RWPE1 (cell line): ENCODE measurements at regions not wholly inside any gene's neighbourhood (a gene's known extent, or its start where the extent isn't known, plus 50 kb on each side); places are given as distances from the start of the nearest gene placed in this dataset.

Source experiments
- CTCF ChIA-PET: fragments of 350-600 bp; sonication (Branson Sonifier 250); formaldehyde crosslinking; extraction: SDS; loops from one replicate; lab custom pipeline; 2021; lab: Yijun Ruan, JAX
- POLR2A ChIA-PET: fragments of 400-600 bp; formaldehyde crosslinking; extraction: SDS; loops from one replicate; lab custom pipeline; 2020; ENCODE audit warnings: antibody characterized with exemption; ENCODE audit not compliant: low non-redundant PET; lab: Yijun Ruan, JAX
- DNase-seq: peaks from one replicate; pipeline ENCODE4 v3.0.0; 2012; ENCODE audit warnings: low spot score
- H3K27ac ChIP-seq: fragments of 450-650 bp; 2 replicates; pipeline ENCODE4 v1.5.1; 2017
- TF ChIP-seq, protein P1 (sequence below): fragments of 450-650 bp; conservative IDR thresholded peaks from 2 replicates; pipeline ENCODE4 v1.5.1; 2017; ENCODE audit warnings: low read depth, mild to moderate bottlenecking

DNA sequence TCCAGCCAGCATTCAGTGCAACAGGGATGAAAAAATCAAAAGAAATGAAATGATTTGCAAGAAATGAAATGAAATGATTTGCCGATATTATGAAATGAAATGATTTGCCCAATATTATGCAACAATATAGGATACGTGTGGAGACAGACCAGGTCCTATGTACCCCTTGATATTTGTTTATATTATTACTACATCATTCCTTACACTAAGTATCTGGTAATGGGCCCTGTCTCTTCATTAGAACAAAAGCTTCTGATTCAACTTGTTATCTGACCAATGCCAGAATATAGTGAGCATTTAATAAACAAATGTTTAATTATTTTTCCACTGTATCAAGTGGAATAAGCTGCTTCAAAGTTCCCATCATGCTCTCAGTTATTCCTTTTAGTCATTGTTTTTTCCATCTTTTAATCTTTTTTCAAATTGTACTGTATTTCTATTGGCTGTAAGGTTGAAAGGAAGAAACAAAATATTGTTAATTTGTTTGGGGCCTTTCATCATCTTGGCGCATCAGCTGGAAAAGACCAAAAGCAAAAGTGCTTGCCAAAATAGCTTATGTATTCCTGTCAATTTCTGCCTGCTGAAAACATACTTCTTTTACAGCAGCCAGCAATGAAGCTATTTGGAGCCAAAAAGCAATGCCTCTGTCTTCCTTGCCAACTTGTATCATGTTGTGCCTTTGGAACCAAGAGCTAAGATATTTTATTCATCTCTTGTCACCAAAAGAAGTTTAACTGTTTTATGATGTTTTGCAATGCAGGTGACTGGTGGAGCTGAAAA is 2314.9 kb downstream of the LRRC4C start:
- TF ChIP-seq, protein P1, sequence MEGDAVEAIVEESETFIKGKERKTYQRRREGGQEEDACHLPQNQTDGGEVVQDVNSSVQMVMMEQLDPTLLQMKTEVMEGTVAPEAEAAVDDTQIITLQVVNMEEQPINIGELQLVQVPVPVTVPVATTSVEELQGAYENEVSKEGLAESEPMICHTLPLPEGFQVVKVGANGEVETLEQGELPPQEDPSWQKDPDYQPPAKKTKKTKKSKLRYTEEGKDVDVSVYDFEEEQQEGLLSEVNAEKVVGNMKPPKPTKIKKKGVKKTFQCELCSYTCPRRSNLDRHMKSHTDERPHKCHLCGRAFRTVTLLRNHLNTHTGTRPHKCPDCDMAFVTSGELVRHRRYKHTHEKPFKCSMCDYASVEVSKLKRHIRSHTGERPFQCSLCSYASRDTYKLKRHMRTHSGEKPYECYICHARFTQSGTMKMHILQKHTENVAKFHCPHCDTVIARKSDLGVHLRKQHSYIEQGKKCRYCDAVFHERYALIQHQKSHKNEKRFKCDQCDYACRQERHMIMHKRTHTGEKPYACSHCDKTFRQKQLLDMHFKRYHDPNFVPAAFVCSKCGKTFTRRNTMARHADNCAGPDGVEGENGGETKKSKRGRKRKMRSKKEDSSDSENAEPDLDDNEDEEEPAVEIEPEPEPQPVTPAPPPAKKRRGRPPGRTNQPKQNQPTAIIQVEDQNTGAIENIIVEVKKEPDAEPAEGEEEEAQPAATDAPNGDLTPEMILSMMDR: no peak
- POLR2A ChIA-PET: no interaction called here
- H3K27ac ChIP-seq: no peak overlapping the region
- CTCF ChIA-PET: no interaction called here
- DNase-seq: no peak

DNA sequence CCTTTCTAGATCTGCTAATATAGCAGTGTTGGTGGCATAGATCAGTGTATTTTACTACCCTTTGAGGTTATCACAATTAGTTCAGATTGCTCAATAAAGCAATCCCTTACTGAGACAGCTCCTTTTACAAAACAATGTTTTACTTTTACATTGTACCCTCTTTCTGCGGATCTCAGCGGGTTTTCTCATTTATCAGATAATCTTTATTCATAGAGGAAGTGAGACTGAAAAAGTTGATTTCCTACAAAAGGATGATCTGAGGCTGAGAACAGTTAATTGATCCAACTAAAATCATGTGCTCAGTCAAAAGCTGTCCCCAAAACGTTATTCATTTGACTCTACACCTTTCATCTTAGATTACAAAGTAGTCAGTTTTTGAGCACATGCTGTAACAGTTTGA is 2319.9 kb downstream of the LRRC4C start:
- POLR2A ChIA-PET: no interaction called here
- CTCF ChIA-PET: no interaction called here
- no peak overlapping the region for H3K27ac ChIP-seq
- no peak for DNase-seq
- TF ChIP-seq, protein P1: no peak

DNA sequence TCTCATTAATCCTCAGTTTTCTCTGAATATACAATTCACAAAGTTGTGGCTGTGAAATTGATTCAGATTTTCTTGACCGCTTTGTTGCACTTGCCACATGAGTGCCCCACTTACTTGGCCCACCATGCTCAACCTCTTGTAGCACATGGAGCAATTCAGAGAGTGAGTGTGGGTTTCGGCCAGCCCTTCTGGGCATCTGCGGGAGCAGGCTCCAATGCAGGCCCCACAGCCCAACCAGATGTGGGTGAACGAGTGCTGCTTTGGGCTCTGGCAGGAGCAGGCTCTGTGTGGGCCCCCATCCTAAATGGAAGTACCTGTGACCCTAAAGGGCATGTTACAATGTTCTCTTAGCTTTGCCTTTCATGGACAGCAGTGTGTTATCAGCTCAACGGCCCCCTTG is 2338.6 kb downstream of the LRRC4C start:
- POLR2A ChIA-PET: no interaction called here

DNA sequence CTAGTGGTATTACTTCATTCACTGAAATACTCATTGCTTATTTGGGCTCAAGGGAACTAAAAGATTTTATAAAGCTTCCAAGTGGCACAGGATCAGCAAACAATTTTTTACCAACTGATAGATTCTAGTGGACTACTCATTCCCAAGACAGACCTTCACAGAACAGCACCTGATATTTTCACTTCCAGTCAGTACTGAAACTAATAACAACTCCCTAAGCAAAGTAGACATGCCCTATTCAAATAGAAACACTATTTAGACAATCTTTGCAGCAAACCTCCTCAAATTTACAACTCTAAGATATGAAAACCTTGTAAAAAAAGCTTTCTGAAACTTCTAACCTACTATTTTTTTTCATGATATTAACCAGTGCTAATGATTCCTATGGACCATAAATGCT is 2345.8 kb downstream of the LRRC4C start:
- CTCF ChIA-PET: interaction anchor here (0.7 kb wide), 1 partner anchor 540 kb away, joined by 3 read pairs; no protein-coding TSS in a partner anchor
- H3K27ac ChIP-seq: no peak overlapping the region
- no peak for DNase-seq
- TF ChIP-seq, protein P1: no peak
- POLR2A ChIA-PET: no interaction called here

More for the DNA sequence above, 2338.6 kb downstream of the LRRC4C start:
- CTCF ChIA-PET: no interaction called here
- H3K27ac ChIP-seq: no peak overlapping the region
- DNase-seq: no peak
- TF ChIP-seq, protein P1: no peak

DNA sequence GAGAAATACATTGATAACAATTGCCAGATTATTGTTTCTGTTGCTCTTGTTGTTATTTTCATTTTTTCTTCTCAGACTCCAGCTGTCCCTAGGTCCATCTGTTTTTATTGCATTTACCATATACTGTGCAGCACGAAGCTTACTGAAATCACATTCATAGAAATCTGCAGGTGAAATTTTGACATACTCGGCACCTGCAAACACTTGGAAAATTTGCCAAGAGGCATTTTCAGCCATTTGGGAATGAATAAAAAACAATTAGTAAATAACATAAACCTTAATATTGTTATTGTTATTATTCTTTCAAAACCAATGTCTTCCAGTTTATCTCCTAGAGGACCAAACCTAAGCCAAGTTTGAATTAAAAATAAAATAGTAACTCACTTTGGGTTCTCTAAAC is 2357.2 kb downstream of the LRRC4C start:
- CTCF ChIA-PET: interaction anchor here (0.6 to 0.7 kb wide), 2 partner anchors 379 to 1024 kb away, joined by 3 to 4 read pairs; no protein-coding TSS in a partner anchor
- POLR2A ChIA-PET: no interaction called here
- no peak for DNase-seq
- H3K27ac ChIP-seq: no peak overlapping the region
- TF ChIP-seq, protein P1: no peak

DNA sequence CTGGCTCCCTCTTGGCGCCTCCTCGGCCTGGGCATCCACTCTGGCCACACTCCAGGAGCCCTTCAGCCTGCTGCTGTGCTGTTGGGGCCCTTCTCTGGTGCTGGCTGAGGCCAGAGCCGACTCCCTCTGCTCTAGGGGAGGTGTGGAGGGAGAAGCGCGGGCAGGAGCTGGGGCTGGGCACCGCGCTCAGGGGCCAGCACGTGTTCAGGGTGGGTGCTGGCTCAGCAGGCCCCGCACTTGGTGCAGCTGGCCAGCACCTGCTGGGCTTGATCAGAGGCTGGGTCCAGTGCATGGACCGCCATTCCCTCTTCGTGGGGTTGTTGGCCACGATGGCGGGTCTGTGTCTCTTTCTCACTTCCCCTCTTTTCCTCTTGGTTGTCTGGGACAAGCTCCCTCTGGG is 2381.0 kb downstream of the LRRC4C start:
- POLR2A ChIA-PET: no interaction called here
- TF ChIP-seq, protein P1: no peak
- H3K27ac ChIP-seq: no peak overlapping the region
- DNase-seq: no peak
- CTCF ChIA-PET: no interaction called here
